Naive B cell (primary cell): ENCODE measurements at regions not wholly inside any gene's neighbourhood (a gene's known extent, or its start where the extent isn't known, plus 50 kb on each side); places are given as distances from the start of the nearest gene placed in this dataset.
"Not testable (repeated sequence)": the region's sequence is repeated elsewhere in the genome, so short reads cannot be mapped to it uniquely, and the experiment has no call there.

Experiments
- ATAC-seq, 2 donors: fragments of 150-1000 bp; cut with Tn5 transposase; 2 replicates each; pipeline ENCODE4 v1.10.0; 2021; ENCODE audit warnings: low read depth in 2 of 2, mild to moderate bottlenecking in 2 of 2, moderate library complexity in 2 of 2
- DNase-seq: peaks from one replicate; pipeline ENCODE4 v3.0.0; 2022
- H3K27ac Mint-ChIP-seq, 6 donors: one replicate each; pipeline ENCODE4 v1.8.0; 2020 to 2022; ENCODE audit warnings: mild to moderate bottlenecking in 6 of 6, mixed read lengths in 6 of 6, moderate library complexity in 5 of 6, inconsistent platforms in 2 of 6
- H3K27me3 Mint-ChIP-seq, 3 donors: one replicate each; pipeline ENCODE4 v1.8.0; 2021 to 2022; ENCODE audit warnings: mixed read lengths in 3 of 3, mild to moderate bottlenecking in 1 of 3
- H3K36me3 Mint-ChIP-seq, 2 donors: one replicate each; pipeline ENCODE4 v1.8.0; 2020 to 2022; ENCODE audit warnings: mixed read lengths in 2 of 2, inconsistent platforms in 1 of 2, mild to moderate bottlenecking in 1 of 2
- H3K4me1 Mint-ChIP-seq, 3 donors: one replicate each; pipeline ENCODE4 v1.8.0; 2020 to 2022; ENCODE audit warnings: mixed read lengths in 3 of 3, inconsistent platforms in 1 of 3, mild to moderate bottlenecking in 1 of 3, moderate library complexity in 1 of 3
- H3K4me3 Mint-ChIP-seq, 8 donors: one replicate each; pipeline ENCODE4 v1.8.0; 2020 to 2022; ENCODE audit warnings: mild to moderate bottlenecking in 8 of 8, mixed read lengths in 8 of 8, moderate library complexity in 8 of 8, inconsistent platforms in 2 of 8
- H3K9me3 Mint-ChIP-seq, 7 donors: one replicate each; pipeline ENCODE4 v1.8.0; 2020 to 2022; ENCODE audit warnings: mixed read lengths in 7 of 7, mild to moderate bottlenecking in 5 of 7, inconsistent platforms in 2 of 7, moderate library complexity in 1 of 7

DNA sequence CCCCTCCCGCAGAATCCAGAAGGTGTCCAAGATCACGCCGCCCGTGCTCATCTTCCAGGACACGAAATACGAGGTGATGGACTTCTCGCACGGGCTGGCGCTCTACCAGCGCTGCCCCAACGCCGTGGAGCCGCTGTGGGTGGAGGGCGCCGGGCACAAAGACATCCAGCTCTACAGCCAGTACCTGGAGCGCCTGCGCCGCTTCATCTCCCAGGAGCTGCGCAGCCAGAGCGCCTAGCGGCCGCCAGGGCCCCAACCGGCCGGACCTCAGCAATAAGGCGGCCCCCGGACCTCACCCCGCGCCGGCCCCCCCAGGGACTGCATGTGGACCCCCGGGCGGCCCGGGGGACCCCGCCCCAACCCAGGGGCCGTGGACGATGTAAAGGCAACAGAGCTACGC, 50.5 kb upstream of the TP53TG3D start:
- not testable (repeated sequence) for H3K27me3 Mint-ChIP-seq, DNase-seq, H3K27ac Mint-ChIP-seq, H3K4me3 Mint-ChIP-seq, H3K9me3 Mint-ChIP-seq, ATAC-seq, H3K36me3 Mint-ChIP-seq, H3K4me1 Mint-ChIP-seq
